ENCODE measurements at regions not wholly inside any gene's neighbourhood (a gene's known extent, or its start where the extent isn't known, plus 50 kb on each side); places are given as distances from the start of the nearest gene placed in this dataset.

GRCh38 chr2:121136323-121136722, 148.7 kb downstream of the TFCP2L1 start:
- H3K27me3 ChIP-seq (ENCODE audit: insufficient read depth, low read length, poor library complexity, severe bottlenecking): no peaks in the 10 kb centered on the region
- H3K9me2 ChIP-seq (replicated peaks; ENCODE audit: low read depth, low read length): no peaks in the 10 kb centered on the region
- H3K9me3 ChIP-seq (ENCODE audit: insufficient read depth, low read depth, low read length): no peaks in the 10 kb centered on the region
- H2AFZ ChIP-seq (ENCODE audit: low read length): no peak overlapping the region
- no peaks in the 10 kb centered on the region for H3K79me2 ChIP-seq (ENCODE audit: insufficient read depth, low read length)
- TF ChIP-seq CTCF (conservative IDR thresholded peaks at IDR 0.05; ENCODE audit: low read length) (no peak), EZH2phosphoT487 (IDR thresholded peaks at IDR 0.05; ENCODE audit: borderline replicate concordance) (no peak)
- no peak overlapping the region for H3K4me3 ChIP-seq (ENCODE audit: low read length, poor library complexity, severe bottlenecking)
- H3K4me1 ChIP-seq (ENCODE audit: insufficient read depth, low read length, poor library complexity, severe bottlenecking): no peaks in the 10 kb centered on the region
- H3K9ac ChIP-seq (ENCODE audit: low read depth, low read length, poor library complexity, severe bottlenecking): no peak overlapping the region
- no peaks in the 10 kb centered on the region for H3F3A ChIP-seq (ENCODE audit: low read depth)
- no peaks in the 10 kb centered on the region for H3K36me3 ChIP-seq (ENCODE audit: insufficient read depth, low read length)
- H3K4me2 ChIP-seq (ENCODE audit: low read depth, low read length, poor library complexity, severe bottlenecking): no peak overlapping the region
- H4K20me1 ChIP-seq (ENCODE audit: insufficient read depth, low read length, poor library complexity, severe bottlenecking): no peaks in the 10 kb centered on the region

DNA sequence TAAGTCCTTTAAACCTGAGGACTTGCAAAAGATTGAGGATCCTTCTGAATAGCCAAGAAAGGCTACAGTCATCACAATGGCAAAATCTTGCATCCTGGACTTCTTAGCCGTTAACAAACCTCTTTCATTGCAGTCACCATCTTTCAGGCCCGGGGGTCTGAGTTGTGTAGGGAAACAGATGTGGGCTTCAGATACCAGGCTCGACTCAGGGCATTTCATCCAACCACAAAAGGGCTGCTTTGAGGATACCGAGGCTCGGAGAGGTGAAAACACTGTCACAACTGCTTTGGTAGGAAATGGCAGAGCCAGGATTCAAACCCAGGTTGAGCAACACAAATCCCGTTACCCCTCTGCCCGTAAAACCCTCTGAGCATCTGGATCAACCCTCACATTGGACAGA, 147.4 kb downstream of the TFCP2L1 start:
- H3K27me3 ChIP-seq (ENCODE audit: insufficient read depth, low read length, poor library complexity, severe bottlenecking): no peaks in the 10 kb centered on the region
- H3K9me2 ChIP-seq (replicated peaks; ENCODE audit: low read depth, low read length): no peaks in the 10 kb centered on the region
- no peak overlapping the region for H3K4me3 ChIP-seq (ENCODE audit: low read length, poor library complexity, severe bottlenecking)
- no peak for TF ChIP-seq CTCF (conservative IDR thresholded peaks at IDR 0.05; ENCODE audit: low read length)
- TF ChIP-seq EZH2phosphoT487 (IDR thresholded peaks at IDR 0.05; ENCODE audit: borderline replicate concordance): no peak
- no peaks in the 10 kb centered on the region for H4K20me1 ChIP-seq (ENCODE audit: insufficient read depth, low read length, poor library complexity, severe bottlenecking)
- no peaks in the 10 kb centered on the region for H3F3A ChIP-seq (ENCODE audit: low read depth)
- H3K36me3 ChIP-seq (ENCODE audit: insufficient read depth, low read length): no peaks in the 10 kb centered on the region
- no peaks in the 10 kb centered on the region for H3K9me3 ChIP-seq (ENCODE audit: insufficient read depth, low read depth, low read length)
- H3K79me2 ChIP-seq (ENCODE audit: insufficient read depth, low read length): no peaks in the 10 kb centered on the region
- no peak overlapping the region for H3K4me2 ChIP-seq (ENCODE audit: low read depth, low read length, poor library complexity, severe bottlenecking)
- no peak overlapping the region for H2AFZ ChIP-seq (ENCODE audit: low read length)
- H3K9ac ChIP-seq (ENCODE audit: low read depth, low read length, poor library complexity, severe bottlenecking): no peak overlapping the region
- H3K4me1 ChIP-seq (ENCODE audit: insufficient read depth, low read length, poor library complexity, severe bottlenecking): no peaks in the 10 kb centered on the region

DNA sequence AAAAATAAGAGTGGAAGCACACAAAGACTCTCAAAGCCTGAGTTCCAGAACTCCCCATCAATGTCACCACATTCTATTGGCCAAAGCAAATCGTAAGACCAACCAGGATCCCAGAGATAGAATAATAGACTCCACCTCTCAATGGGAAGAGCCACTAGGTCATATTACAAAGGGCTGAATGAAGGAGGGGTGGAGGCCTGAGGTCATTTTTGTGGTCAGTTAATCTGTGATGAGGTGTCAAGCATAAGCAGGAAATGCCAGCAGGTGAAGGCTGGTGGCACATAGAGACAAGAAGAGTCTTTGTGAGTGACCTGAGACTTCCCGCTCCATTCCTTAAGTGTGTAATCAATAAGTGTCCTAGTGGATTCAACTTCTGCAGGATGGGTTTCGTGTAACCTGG, 144.3 kb downstream of the TFCP2L1 start:
- H3K4me2 ChIP-seq (ENCODE audit: low read depth, low read length, poor library complexity, severe bottlenecking): no peak overlapping the region
- no peak overlapping the region for H2AFZ ChIP-seq (ENCODE audit: low read length)
- no peaks in the 10 kb centered on the region for H3K27me3 ChIP-seq (ENCODE audit: insufficient read depth, low read length, poor library complexity, severe bottlenecking)
- no peaks in the 10 kb centered on the region for H4K20me1 ChIP-seq (ENCODE audit: insufficient read depth, low read length, poor library complexity, severe bottlenecking)
- no peaks in the 10 kb centered on the region for H3K9me2 ChIP-seq (replicated peaks; ENCODE audit: low read depth, low read length)
- no peak for TF ChIP-seq EZH2phosphoT487 (IDR thresholded peaks at IDR 0.05; ENCODE audit: borderline replicate concordance)
- no peak for TF ChIP-seq CTCF (conservative IDR thresholded peaks at IDR 0.05; ENCODE audit: low read length)
- no peaks in the 10 kb centered on the region for H3F3A ChIP-seq (ENCODE audit: low read depth)
- no peaks in the 10 kb centered on the region for H3K9me3 ChIP-seq (ENCODE audit: insufficient read depth, low read depth, low read length)
- H3K4me3 ChIP-seq (ENCODE audit: low read length, poor library complexity, severe bottlenecking): no peak overlapping the region
- H3K9ac ChIP-seq (ENCODE audit: low read depth, low read length, poor library complexity, severe bottlenecking): no peak overlapping the region
- H3K4me1 ChIP-seq (ENCODE audit: insufficient read depth, low read length, poor library complexity, severe bottlenecking): no peaks in the 10 kb centered on the region
- H3K79me2 ChIP-seq (ENCODE audit: insufficient read depth, low read length): no peaks in the 10 kb centered on the region
- no peaks in the 10 kb centered on the region for H3K36me3 ChIP-seq (ENCODE audit: insufficient read depth, low read length)
